Lower leg skin (tissue), 4 donors: ENCODE measurements at regions not wholly inside any gene's neighbourhood (a gene's known extent, or its start where the extent isn't known, plus 50 kb on each side); places are given as distances from the start of the nearest gene placed in this dataset.

ENCODE experiments used
- DNase-seq, 2 donors: peaks; one replicate each; pipeline ENCODE4 v3.0.0-alpha.2; 2019; ENCODE audit warnings: low spot score in 2 of 2
- H3K4me3 ChIP-seq: fragments of 200-600 bp; sonication (generic); 2 replicates; pipeline ENCODE4 v1.5.1; 2017; ENCODE audit warnings: mild to moderate bottlenecking, low read depth; ENCODE audit not compliant: poor library complexity, severe bottlenecking
- POLR2A ChIP-seq, 2 donors: fragments of 450-650 bp; IDR thresholded peaks; one replicate each; pipeline ENCODE4 v1.6.1; 2016 to 2017; ENCODE audit warnings: antibody characterized with exemption in 2 of 2, mild to moderate bottlenecking in 1 of 2, moderate library complexity in 1 of 2
- WGBS, 2 donors: methylation state at CpG; one replicate each; pipeline ENCODE4 v1.1.5; 2018; 5-methylcytosine and 5-hydroxymethylcytosine counted together
- intact Hi-C: fragments of 100-400 bp; cut with DNase I; formaldehyde crosslinking; loops from one replicate; pipeline ENCODE4 v1.15.0; 2023; ENCODE audit warnings: low total_unique reads
- TF ChIP-seq, protein P1 (sequence below), 3 donors: fragments of 450-650 bp; IDR thresholded peaks; one replicate each; pipeline ENCODE4 v1.5.1; 2016; ENCODE audit warnings: antibody characterized with exemption in 3 of 3, mild to moderate bottlenecking in 3 of 3, moderate library complexity in 2 of 3

GRCh38 chr12:14126692-14127091 lies 145.3 kb upstream of the GRIN2B start:
- WGBS, 2 donors: 88 to 94% methylated on average over 2 of the region's 2 CpGs
- intact Hi-C loops: no loop called here
- TF ChIP-seq, protein P1, sequence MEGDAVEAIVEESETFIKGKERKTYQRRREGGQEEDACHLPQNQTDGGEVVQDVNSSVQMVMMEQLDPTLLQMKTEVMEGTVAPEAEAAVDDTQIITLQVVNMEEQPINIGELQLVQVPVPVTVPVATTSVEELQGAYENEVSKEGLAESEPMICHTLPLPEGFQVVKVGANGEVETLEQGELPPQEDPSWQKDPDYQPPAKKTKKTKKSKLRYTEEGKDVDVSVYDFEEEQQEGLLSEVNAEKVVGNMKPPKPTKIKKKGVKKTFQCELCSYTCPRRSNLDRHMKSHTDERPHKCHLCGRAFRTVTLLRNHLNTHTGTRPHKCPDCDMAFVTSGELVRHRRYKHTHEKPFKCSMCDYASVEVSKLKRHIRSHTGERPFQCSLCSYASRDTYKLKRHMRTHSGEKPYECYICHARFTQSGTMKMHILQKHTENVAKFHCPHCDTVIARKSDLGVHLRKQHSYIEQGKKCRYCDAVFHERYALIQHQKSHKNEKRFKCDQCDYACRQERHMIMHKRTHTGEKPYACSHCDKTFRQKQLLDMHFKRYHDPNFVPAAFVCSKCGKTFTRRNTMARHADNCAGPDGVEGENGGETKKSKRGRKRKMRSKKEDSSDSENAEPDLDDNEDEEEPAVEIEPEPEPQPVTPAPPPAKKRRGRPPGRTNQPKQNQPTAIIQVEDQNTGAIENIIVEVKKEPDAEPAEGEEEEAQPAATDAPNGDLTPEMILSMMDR (IDR thresholded peaks at IDR 0.05): no peak
- no peak for TF ChIP-seq POLR2A (IDR thresholded peaks at IDR 0.05)
- DNase-seq: no peak
- H3K4me3 ChIP-seq: no peak overlapping the region

- TF ChIP-seq, protein P1 (IDR thresholded peaks at IDR 0.05): no peak
- TF ChIP-seq POLR2A (IDR thresholded peaks at IDR 0.05): no peak
- DNase-seq: no peak
- intact Hi-C loops: loop anchor here (2.0 kb wide), 1 partner anchor 21 kb away; no protein-coding TSS in a partner anchor
- 76 to 79% methylated on average over 12 of the region's 12 CpGs for WGBS, 2 donors
- no peak overlapping the region for H3K4me3 ChIP-seq
Observed at GRCh38 chr12:14129611-14130195, 148.3 kb upstream of the GRIN2B start.

- WGBS, 2 donors: 86 to 100% methylated on average over 2 of the region's 2 CpGs
- no peak overlapping the region for H3K4me3 ChIP-seq
- no peak for DNase-seq
- intact Hi-C loops: no loop called here
- no peak for TF ChIP-seq POLR2A (IDR thresholded peaks at IDR 0.05)
- TF ChIP-seq, protein P1 (IDR thresholded peaks at IDR 0.05): no peak
Observed at GRCh38 chr12:14135996-14136395, 154.6 kb upstream of the GRIN2B start.

DNA sequence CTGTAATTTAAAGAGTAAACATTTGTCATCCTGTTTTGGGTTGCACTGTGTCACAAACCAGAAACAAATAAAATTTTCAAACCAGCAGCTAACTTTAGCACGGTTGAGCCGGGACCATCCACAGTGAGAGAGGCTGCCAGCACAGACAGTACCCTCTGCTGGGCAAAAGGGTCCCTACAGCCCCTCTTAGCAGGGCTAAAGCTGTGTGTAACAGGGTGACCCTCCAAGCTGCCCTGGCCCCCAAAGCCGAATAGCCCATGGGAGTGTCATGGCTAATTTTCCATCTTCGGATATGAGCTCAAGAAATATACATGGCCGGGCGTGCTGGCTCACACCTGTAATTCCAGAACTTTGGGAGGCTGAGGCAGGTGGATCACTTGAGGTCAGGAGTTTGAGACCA lies 157.1 kb upstream of the GRIN2B start:
- H3K4me3 ChIP-seq: no peak overlapping the region
- no peak for TF ChIP-seq POLR2A (IDR thresholded peaks at IDR 0.05)
- TF ChIP-seq, protein P1 (IDR thresholded peaks at IDR 0.05): no peak
- intact Hi-C loops: no loop called here
- WGBS, 2 donors: 66 to 70% methylated on average over 6 of the region's 6 CpGs
- no peak for DNase-seq

- TF ChIP-seq, protein P1 (IDR thresholded peaks at IDR 0.05): no peak
- no peak for TF ChIP-seq POLR2A (IDR thresholded peaks at IDR 0.05)
- intact Hi-C loops: no loop called here
- WGBS, 2 donors: 44 to 47% methylated on average over 6 of the region's 6 CpGs
Observed at GRCh38 chr12:14148489-14149270, 167.3 kb upstream of the GRIN2B start.

More at GRCh38 chr12:14148489-14149270, 167.3 kb upstream of the GRIN2B start:
- no peak for DNase-seq
- no peak overlapping the region for H3K4me3 ChIP-seq
